Panc1 (cell line): ENCODE measurements at regions not wholly inside any gene's neighbourhood (a gene's known extent, or its start where the extent isn't known, plus 50 kb on each side); places are given as distances from the start of the nearest gene placed in this dataset.

ENCODE experiments used
- POLR2AphosphoS5 ChIP-seq: IDR thresholded peaks from 2 replicates; pipeline ENCODE4 v1.6.1; 2012; ENCODE audit warnings: mild to moderate bottlenecking, low read depth, low read length, moderate library complexity
- SIN3A ChIP-seq: IDR thresholded peaks from 2 replicates; pipeline ENCODE4 v1.6.1; 2012; ENCODE audit warnings: low read depth, mild to moderate bottlenecking, low read length, moderate library complexity, borderline replicate concordance; ENCODE audit not compliant: insufficient read depth
- TF ChIP-seq, protein P1 (sequence below): fragments of 450-650 bp; IDR thresholded peaks from 2 replicates; pipeline ENCODE4 v1.5.1; 2017; ENCODE audit warnings: mild to moderate bottlenecking
- TF ChIP-seq, protein P2 (sequence below), 2 experiments: IDR thresholded peaks; 2 replicates each; pipeline ENCODE4 v1.6.1; 2011 to 2012; ENCODE audit warnings: low read depth in 2 of 2, control low read depth in 1 of 2, low read length in 1 of 2, mild to moderate bottlenecking in 1 of 2, moderate library complexity in 1 of 2; ENCODE audit not compliant: insufficient read depth in 1 of 2

DNA sequence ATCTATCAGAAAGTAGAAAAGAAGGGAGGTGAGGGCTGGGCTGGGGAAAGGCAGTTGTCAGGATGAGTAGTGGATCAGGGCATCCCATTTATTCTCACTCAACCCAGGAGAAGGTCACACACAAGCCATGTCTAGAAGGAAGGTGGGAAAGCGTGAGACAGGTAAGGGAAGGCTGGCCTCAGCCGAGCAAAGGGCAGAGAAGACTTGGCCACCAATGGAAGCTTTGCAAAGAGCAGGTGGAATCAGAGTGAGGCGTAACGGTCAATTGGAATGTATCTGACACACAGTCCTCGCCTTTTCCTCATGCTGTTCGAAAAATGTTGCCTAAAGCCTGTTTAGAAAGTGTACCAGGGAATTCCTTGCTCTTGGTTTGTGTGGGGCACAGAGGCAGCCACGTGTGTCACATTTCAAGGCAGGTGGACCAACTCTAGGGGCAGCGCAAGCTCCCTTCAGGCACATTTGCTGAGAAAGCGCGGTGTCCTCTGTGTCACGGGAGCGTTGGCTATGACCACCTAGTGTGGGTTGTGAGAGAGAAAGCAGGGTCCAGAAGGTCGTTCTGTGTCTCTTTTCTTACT lies 118.8 kb upstream of the SPATA13 start:
- TF ChIP-seq, protein P1, sequence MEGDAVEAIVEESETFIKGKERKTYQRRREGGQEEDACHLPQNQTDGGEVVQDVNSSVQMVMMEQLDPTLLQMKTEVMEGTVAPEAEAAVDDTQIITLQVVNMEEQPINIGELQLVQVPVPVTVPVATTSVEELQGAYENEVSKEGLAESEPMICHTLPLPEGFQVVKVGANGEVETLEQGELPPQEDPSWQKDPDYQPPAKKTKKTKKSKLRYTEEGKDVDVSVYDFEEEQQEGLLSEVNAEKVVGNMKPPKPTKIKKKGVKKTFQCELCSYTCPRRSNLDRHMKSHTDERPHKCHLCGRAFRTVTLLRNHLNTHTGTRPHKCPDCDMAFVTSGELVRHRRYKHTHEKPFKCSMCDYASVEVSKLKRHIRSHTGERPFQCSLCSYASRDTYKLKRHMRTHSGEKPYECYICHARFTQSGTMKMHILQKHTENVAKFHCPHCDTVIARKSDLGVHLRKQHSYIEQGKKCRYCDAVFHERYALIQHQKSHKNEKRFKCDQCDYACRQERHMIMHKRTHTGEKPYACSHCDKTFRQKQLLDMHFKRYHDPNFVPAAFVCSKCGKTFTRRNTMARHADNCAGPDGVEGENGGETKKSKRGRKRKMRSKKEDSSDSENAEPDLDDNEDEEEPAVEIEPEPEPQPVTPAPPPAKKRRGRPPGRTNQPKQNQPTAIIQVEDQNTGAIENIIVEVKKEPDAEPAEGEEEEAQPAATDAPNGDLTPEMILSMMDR, result no peak
- TF ChIP-seq, protein P2, sequence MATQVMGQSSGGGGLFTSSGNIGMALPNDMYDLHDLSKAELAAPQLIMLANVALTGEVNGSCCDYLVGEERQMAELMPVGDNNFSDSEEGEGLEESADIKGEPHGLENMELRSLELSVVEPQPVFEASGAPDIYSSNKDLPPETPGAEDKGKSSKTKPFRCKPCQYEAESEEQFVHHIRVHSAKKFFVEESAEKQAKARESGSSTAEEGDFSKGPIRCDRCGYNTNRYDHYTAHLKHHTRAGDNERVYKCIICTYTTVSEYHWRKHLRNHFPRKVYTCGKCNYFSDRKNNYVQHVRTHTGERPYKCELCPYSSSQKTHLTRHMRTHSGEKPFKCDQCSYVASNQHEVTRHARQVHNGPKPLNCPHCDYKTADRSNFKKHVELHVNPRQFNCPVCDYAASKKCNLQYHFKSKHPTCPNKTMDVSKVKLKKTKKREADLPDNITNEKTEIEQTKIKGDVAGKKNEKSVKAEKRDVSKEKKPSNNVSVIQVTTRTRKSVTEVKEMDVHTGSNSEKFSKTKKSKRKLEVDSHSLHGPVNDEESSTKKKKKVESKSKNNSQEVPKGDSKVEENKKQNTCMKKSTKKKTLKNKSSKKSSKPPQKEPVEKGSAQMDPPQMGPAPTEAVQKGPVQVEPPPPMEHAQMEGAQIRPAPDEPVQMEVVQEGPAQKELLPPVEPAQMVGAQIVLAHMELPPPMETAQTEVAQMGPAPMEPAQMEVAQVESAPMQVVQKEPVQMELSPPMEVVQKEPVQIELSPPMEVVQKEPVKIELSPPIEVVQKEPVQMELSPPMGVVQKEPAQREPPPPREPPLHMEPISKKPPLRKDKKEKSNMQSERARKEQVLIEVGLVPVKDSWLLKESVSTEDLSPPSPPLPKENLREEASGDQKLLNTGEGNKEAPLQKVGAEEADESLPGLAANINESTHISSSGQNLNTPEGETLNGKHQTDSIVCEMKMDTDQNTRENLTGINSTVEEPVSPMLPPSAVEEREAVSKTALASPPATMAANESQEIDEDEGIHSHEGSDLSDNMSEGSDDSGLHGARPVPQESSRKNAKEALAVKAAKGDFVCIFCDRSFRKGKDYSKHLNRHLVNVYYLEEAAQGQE (IDR thresholded peaks at IDR 0.05; ENCODE audit: insufficient read depth in 1 of 2, low read depth in 2 of 2, low read length in 1 of 2), result no peak
- TF ChIP-seq POLR2AphosphoS5 (no peak), SIN3A (no peak)
